DLD1 (cell line): ENCODE measurements at regions not wholly inside any gene's neighbourhood (a gene's known extent, or its start where the extent isn't known, plus 50 kb on each side); places are given as distances from the start of the nearest gene placed in this dataset.
"Not testable (repeated sequence)": the region's sequence is repeated elsewhere in the genome, so short reads cannot be mapped to it uniquely, and the experiment has no call there.

Experiments
- in situ Hi-C: cut with HindIII; loops from 2 replicates; pipeline ENCODE4 v1.10.0; 2017; ENCODE audit warnings: low sequenced_read_pairs

GRCh38 chr4:18698119-18698883 is 676.7 kb upstream of the LCORL start:
- in situ Hi-C loops, result no loop called here

DNA sequence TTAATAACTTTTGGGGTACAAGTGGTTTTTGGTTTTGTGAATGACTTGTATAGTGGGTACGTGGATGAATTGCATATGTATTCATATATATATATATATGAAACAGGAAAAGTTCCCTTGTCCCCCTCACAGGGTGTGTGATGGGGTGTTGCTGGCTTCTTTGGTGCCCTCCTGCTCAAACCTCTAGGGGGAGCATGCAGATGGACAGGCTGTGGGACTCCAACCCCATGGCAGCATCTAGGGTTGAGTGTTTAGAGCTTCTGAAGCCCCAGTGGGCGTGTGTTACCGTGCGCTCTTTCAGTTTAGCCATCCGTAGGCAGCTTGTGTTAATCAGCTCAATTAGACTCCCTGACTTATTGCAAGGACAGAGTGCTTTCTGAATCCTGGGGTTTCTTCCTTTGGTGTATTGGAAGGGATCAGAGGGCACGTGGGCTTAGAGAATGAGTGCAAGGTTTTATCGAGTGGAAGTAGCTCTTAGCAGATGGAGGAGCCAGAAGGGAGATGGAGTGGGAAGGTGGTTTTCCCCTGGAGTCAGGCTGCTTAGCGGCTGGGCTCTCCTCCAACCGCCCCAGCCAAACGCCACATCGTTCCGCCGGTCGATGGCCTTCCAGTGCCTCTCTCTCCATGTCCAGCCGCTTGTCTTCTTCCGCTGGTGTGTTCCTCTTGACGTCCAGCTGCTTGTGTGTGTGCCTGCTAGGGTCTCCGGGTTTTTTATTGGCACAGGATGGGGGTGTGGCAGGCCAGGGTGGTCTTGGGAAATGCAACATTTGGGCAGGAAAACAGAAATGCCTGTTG is 674.4 kb upstream of the LCORL start:
- in situ Hi-C loops, result no loop called here

DNA sequence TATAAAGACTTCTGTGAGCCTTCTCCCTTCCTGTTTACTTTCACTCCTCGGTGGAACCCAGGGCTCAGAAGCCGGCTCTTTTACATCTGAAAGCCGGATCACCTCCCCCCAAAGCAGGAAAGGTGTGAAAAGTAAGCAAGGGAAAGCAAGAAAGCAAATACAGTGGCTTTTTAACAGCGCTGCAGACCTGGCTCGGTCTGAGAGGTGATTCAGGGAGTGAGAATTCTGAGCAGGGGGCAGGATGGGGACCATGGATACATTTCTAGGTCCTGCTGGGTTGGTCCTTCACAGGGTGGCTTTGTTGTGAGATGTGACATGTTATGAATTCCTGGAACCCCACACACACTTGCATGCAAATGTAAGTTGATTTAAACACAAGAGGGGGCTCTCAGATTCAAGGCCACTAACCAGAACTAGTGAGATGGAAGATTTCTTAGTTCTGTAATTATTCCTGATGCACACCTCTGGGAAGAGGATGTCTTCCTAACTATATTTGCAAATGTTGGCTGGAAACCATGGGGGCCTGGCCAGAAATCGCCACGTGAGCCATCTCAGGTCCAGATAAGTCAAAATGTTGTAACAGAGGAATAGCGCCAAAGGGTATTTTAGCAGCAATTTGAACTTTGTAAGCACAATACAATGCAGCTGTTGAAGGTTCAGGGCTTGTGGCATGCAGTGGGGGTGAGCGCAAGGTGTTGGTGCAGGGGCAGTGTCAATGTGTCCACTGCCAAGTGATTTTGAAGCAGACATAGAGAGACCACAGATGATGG is 670.1 kb upstream of the LCORL start:
- in situ Hi-C loops, result no loop called here

- in situ Hi-C loops, result no loop called here
Observed at GRCh38 chr4:18690291-18690955, 668.9 kb upstream of the LCORL start.

GRCh38 chr4:18689308-18690115 is 668.0 kb upstream of the LCORL start:
- in situ Hi-C loops, result no loop called here

DNA sequence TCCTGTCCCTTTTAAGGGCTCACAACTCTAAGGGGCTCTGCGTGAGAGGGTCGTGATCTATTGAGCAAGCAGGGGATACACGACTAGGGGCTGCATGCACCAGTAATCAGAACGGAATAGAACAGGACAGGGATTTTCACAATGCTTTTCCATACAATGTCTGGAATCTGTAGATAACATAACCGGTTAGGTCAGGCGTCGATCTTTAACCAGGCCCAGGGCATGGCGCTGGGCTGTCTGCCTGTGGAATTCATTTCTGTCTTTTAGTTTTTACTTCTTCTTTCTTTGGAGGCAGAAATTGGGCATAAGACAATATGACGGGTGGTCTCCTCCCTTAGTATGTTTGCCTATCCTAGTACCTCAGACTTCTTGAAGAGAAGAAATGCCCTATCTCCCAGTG is 666.8 kb upstream of the LCORL start:
- in situ Hi-C loops, result not testable (repeated sequence)

DNA sequence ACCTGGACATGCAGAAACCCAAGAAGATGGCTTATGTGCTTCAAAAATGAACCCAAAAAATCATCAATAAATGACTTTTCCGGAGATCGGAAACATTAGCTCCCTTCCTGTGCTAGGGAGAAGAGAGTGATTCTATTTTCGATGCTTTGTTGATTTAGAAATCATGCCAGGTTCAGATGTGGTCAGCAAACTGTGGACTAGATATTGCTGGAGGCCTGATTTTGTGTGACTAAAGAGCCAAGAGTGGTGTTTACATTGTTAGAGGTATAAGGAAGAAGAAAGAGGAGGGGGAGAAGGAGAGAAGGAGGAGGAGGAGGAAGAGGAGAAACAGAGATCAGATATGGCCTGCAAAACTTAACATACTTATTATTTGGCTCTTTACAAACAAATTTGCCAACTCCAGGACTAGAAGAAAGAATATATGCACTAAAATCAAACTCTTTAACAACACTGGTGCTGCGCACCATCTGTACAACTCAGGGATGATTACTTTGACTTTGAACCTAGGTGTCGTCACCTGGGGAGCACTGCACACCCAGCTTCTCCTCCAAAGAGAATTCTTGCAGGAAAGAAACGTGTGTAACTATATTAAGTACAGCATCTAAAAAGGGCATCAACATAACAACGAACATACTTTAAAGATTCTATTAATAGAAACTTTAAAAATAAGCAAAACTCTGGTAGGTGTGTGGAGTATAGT is 664.9 kb upstream of the LCORL start:
- in situ Hi-C loops, result no loop called here

GRCh38 chr4:18684932-18685331 is 663.4 kb upstream of the LCORL start:
- in situ Hi-C loops, result no loop called here

- in situ Hi-C loops, result no loop called here
Observed at GRCh38 chr4:18676526-18676915, 655.0 kb upstream of the LCORL start.

DNA sequence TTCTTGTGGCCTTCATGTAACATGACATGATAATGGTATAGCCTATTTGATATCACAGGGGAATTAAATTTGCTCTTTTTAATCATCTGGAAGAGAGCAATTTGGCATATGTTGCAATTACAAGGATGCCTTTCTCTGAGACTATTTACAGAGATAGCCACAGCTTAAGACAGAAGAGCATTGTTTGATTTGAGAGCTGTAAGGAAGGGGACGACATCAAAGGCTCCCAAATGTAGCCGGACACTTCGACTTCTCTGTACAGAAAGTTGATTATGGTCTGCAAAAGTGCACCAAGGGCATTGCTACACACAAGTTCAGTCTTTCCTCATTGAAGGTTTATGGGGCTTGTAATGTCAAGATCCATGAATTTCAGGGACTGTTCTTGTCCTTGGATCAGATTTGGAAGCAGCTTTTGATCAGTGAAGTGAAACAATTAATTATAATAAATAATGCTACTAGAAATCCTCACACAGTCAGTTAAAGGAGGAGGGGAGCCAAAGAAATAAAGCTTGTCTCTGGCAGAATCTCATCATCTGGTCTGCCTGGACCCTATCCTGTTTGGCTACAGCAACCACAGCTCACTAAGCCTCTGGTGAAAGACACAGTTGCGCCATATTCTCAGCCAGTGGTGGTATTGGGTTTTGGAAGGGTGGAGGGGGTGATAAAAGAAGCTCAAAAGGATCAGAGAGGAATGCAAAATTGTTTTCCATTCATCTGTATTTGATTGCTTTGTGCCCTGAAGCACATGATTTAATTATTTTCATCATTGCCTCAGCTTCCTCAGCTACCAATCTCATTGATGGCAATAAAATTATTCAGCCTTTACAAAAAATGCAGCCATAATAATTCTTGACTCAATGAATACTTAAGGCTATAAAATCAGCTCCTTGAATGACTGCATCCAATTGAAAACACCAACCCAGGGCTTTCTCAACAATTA is 654.3 kb upstream of the LCORL start:
- in situ Hi-C loops, result no loop called here

DNA sequence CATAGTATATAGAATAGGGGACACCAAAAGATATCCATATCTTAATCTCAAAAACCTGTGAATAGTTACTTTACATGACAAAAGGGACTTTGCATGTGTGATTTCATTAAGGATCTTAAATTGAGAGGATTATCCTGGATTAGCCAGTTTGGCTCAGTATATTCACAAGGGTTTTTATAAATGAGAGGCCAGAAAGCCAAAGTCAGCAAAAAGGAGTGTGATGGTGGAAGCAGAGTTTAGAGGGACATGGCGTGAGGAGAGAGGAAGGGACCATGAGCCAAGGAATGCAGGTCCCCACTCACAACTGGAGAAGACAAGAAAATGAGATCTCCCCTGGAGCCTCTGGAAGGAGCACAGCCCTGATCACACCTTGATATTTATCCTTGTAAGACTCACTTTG is 648.5 kb upstream of the LCORL start:
- in situ Hi-C loops, result no loop called here

DNA sequence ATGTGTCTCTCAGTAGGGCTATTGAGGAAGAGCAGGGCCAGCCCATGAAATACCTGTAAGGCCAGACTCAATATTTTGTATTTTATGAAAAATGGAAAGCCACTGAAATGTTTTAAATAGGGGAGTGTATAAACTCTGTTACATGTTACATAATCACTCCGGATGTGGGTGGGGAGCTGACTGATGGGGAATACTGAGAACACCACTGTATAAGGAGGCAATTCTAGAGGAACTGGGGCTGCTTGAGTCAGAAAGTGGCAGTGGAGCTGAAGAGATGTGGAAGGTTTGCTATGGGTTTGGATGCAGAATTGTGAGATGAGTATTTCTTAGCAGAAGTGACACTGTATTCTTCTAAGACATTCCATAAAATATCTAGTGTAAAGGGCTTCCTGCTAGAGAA is 647.8 kb upstream of the LCORL start:
- in situ Hi-C loops, result no loop called here

DNA sequence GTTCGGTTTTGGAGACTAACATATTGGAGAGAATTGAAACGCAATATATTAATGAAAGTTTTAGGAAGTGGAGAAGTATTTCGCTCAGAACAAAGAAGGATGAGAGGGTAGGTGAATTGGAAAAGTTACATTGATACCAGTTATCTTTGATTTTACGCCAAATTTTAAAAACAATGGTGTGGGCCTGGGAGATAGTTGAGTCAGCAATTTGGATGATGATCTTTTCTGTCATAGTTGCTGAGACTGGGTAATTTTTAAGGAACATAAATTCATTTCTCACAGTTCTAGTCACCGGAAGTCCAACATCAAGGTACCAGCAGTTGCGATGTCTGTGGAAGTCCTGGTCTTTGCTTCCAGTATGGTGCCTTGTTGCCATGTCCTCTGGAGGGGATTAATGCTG is 644.8 kb upstream of the LCORL start:
- in situ Hi-C loops, result no loop called here

DNA sequence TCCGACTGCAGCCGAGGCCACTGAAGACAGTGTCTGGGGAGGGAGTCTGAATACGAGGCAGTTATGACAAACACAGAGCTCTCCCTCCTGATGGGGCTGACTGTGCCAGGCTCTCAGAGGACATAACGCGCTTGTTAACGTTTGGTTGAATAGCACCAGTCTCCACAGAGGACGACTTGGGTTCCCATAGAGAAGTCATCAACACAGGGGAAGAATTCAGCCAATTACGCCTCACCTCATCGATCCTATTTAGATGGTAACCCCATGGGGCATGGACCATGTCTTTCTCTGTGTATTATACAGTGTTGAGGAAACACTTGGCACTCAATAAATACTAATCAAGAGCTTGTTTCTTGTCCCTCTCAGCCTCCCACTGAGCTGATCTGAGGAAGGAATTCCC is 642.6 kb upstream of the LCORL start:
- in situ Hi-C loops, result no loop called here

DNA sequence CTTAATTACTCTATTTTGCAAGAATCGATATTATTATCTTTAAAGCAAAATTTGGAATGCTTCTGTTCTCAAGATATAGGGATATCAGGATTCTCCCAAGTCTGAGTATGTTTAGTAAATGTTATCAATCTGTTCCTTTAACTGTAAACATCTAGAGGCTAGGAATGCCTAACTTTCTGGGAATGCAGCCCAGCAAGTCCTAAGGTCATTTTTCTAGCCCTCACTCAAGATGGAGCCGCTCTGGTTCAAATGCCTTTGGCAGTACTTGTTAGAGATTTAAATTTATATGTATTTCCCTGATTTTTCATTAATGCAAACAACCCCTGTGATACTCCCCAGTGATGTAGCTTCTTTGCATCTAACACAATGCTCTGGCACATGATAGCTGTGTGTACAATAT is 623.8 kb upstream of the LCORL start:
- in situ Hi-C loops, result no loop called here

DNA sequence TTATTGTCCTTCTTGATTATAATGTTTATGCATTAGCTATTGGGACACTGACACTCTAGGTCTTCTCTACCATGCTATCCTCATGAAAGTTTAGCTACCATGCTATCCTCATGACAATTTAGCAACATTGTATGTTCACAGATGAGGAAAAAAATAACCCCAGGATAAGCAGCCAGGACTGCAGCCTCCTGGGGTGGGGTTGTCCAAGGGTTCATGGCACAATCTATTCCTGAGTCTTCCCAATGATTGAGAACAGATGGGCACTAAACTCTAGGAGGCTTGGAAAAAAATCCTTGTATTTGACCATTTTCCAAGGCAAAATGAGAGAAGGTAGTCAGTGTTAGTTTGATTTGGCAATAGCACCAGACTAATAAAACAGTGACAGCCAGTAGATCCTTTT is 619.8 kb upstream of the LCORL start:
- in situ Hi-C loops, result no loop called here

- in situ Hi-C loops, result no loop called here
Observed at GRCh38 chr4:18638031-18638430, 616.5 kb upstream of the LCORL start.

GRCh38 chr4:18636001-18636585 is 614.5 kb upstream of the LCORL start:
- in situ Hi-C loops, result no loop called here
